ENCODE measurements at regions not wholly inside any gene's neighbourhood (a gene's known extent, or its start where the extent isn't known, plus 50 kb on each side); places are given as distances from the start of the nearest gene placed in this dataset.

DNA sequence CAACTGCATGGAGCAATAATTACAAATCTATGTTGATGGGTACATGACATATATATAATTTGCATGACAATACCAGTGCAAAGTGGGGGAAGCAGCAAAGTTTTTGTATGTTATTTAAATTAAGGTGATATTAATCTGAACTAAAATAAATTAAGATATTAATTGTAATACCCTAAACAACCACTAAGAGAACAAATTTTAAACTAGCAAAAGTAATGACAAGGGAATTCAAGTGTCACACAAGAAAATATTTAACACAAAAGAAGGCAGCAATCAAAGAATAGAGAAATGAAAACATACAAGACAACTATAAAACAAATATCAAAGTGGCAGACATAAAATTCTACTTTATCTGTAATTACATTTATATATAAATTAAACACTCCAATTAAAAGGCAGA is 2003.4 kb downstream of the MAT2B start:
- H3K4me1 ChIP-seq: no peaks in the 10 kb centered on the region
- 0 out of 2 replicates have a peak, but pooled peaks cover 3% of the 10 kb centered on the region for H3K9me3 ChIP-seq (replicated peaks)
- peaks cover 10% of the 10 kb centered on the region; the same call in 1 of the 2 replicates for H3K27me3 ChIP-seq
- DNase-seq: no peak
- no peak overlapping the region for H3K27ac ChIP-seq
- no peaks in the 10 kb centered on the region for H3K36me3 ChIP-seq
- H3K4me3 ChIP-seq: no peak overlapping the region

- DNase-seq: no peak
- H3K27me3 ChIP-seq: peaks cover 8% of the 10 kb centered on the region; the same call in 1 of the 2 replicates
- no peak overlapping the region for H3K4me3 ChIP-seq
- H3K36me3 ChIP-seq: no peaks in the 10 kb centered on the region
- H3K9me3 ChIP-seq (replicated peaks): no peaks in the 10 kb centered on the region
- H3K4me1 ChIP-seq: peaks cover 3% of the 10 kb centered on the region; the same call in 1 of the 2 replicates
- no peak overlapping the region for H3K27ac ChIP-seq
Observed at GRCh38 chr5:165521816-165522610, 2016.6 kb downstream of the MAT2B start.

- no peak for DNase-seq
- Histone ChIP-seq H3K27ac (no peak overlapping the region), H3K4me3 (no peak overlapping the region), H3K4me1 (peaks cover 3% of the 10 kb centered on the region; the same call in 1 of the 2 replicates), H3K9me3 (replicated peaks) (no peaks in the 10 kb centered on the region), H3K27me3 (0 out of 2 replicates have a peak, but pooled peaks cover 2% of the 10 kb centered on the region), H3K36me3 (no peaks in the 10 kb centered on the region)
Observed at GRCh38 chr5:165525271-165525670, 2019.9 kb downstream of the MAT2B start.

DNA sequence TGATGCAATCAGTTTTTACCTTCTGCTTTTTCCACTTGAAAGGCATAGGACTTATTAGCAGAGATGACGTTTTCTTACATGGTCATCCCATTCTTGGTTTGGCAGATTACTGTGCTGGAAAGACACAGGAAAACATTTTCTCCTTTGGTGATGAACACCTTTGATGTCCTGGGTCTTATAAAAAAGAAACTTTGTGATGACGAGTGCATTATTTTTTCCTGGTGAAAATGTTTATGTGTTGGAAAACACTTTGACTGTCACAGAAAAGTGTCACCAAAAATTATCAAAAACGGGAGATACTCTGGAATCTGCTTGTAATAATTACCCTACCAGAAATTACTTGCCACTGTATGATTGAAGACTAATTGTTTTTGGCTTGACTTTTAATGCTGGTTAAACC is 2020.9 kb downstream of the MAT2B start:
- no peak overlapping the region for H3K27ac ChIP-seq
- no peak overlapping the region for H3K4me3 ChIP-seq
- no peaks in the 10 kb centered on the region for H3K36me3 ChIP-seq
- no peak for DNase-seq
- H3K4me1 ChIP-seq: peaks cover 3% of the 10 kb centered on the region; the same call in 1 of the 2 replicates
- no peaks in the 10 kb centered on the region for H3K27me3 ChIP-seq
- no peaks in the 10 kb centered on the region for H3K9me3 ChIP-seq (replicated peaks)

DNA sequence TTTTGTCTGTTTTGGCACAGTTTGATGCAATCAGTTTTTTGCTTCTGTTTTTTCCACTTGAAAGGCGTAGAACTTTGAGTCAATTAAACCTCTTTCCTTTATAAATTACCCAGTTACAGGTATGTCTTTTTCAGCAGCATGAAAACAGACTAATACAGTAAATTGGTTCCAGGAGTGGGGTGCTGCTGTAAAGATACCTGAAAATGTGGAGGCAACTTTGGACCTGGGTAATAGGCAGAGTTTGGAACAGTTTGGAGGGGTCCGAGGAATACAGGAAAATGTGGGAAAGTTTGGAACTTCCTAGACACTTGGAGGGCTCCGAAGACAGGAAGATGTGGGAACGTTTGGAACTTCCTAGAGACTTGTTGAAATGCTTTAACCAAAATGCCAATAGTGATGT is 2022.2 kb downstream of the MAT2B start:
- H3K4me3 ChIP-seq: no peak overlapping the region

GRCh38 chr5:165538065-165538464 is 2032.6 kb downstream of the MAT2B start:
- Histone ChIP-seq H3K9me3 (replicated peaks) (no peaks in the 10 kb centered on the region), H3K4me1 (no peaks in the 10 kb centered on the region), H3K27ac (no peak overlapping the region), H3K36me3 (no peaks in the 10 kb centered on the region), H3K27me3 (no peaks in the 10 kb centered on the region), H3K4me3 (no peak overlapping the region)
- DNase-seq: no peak

More for the DNA sequence above, 2022.2 kb downstream of the MAT2B start:
- no peak for DNase-seq
- H3K36me3 ChIP-seq: no peaks in the 10 kb centered on the region
- H3K9me3 ChIP-seq (replicated peaks): no peaks in the 10 kb centered on the region
- H3K4me1 ChIP-seq: peaks cover 3% of the 10 kb centered on the region; the same call in 1 of the 2 replicates
- no peaks in the 10 kb centered on the region for H3K27me3 ChIP-seq
- no peak overlapping the region for H3K27ac ChIP-seq

DNA sequence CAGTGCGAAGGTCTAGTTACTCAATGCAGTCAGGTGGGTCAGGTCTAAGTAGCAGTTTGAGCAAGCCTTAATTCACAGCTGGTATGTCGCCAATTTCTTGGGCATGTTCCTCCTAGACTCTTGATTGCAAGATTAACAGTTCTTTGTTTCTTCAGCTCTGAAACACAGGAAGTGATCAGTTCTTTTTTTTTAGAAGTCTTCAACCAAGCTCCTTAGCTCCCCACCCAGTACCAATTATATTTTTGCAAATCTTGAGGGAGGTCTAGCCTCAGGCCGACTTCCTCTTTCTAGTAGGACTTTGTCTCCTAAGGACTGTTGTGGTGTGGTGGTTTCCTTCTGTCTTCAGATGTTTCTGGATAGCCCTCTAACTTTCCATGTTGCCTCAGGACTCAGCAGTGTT is 2054.2 kb downstream of the MAT2B start:
- no peaks in the 10 kb centered on the region for H3K36me3 ChIP-seq
- H3K4me1 ChIP-seq: no peaks in the 10 kb centered on the region
- no peak for DNase-seq
- H3K4me3 ChIP-seq: no peak overlapping the region
- no peaks in the 10 kb centered on the region for H3K27me3 ChIP-seq
- no peak overlapping the region for H3K27ac ChIP-seq
- no peaks in the 10 kb centered on the region for H3K9me3 ChIP-seq (replicated peaks)

DNA sequence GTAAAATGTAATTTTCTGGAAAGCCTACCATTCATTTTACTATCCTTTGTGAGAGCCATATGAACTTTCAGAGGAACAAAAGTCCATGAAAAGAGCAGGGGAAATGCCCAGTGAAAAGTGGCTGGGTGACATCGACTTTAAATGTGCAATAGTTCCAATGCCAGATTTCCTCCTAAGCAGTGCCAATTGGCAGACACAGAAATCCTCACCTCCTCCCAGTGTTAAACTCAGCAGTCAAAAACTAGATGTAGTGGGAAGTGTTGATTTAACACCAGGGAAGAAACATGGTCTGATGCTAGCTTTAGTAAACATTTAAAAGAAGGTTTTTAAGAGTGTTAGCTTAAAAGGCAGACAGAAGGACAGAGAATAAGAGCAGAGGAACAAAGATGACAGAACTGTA is 2055.2 kb downstream of the MAT2B start:
- H3K4me3 ChIP-seq: no peak overlapping the region
- H3K36me3 ChIP-seq: no peaks in the 10 kb centered on the region
- no peak for DNase-seq
- no peaks in the 10 kb centered on the region for H3K9me3 ChIP-seq (replicated peaks)
- H3K27me3 ChIP-seq: no peaks in the 10 kb centered on the region
- H3K4me1 ChIP-seq: no peaks in the 10 kb centered on the region
- H3K27ac ChIP-seq: no peak overlapping the region

GRCh38 chr5:165565911-165566310 is 2060.5 kb downstream of the MAT2B start:
- Histone ChIP-seq H3K27ac (no peak overlapping the region), H3K4me3 (no peak overlapping the region), H3K36me3 (no peaks in the 10 kb centered on the region), H3K27me3 (no peaks in the 10 kb centered on the region), H3K4me1 (no peaks in the 10 kb centered on the region), H3K9me3 (replicated peaks) (no peaks in the 10 kb centered on the region)
- no peak for DNase-seq

GRCh38 chr5:165569551-165569950 is 2064.1 kb downstream of the MAT2B start:
- H3K4me3 ChIP-seq: no peak overlapping the region

GRCh38 chr5:165573445-165573844 is 2068.0 kb downstream of the MAT2B start:
- Histone ChIP-seq H3K4me3 (no peak overlapping the region), H3K27ac (no peak overlapping the region), H3K36me3 (no peaks in the 10 kb centered on the region), H3K4me1 (no peaks in the 10 kb centered on the region), H3K9me3 (replicated peaks) (no peaks in the 10 kb centered on the region), H3K27me3 (no peaks in the 10 kb centered on the region)
- no peak for DNase-seq

More at GRCh38 chr5:165569551-165569950, 2064.1 kb downstream of the MAT2B start:
- no peak overlapping the region for H3K27ac ChIP-seq
- DNase-seq: no peak
- no peaks in the 10 kb centered on the region for H3K36me3 ChIP-seq
- no peaks in the 10 kb centered on the region for H3K4me1 ChIP-seq
- H3K27me3 ChIP-seq: no peaks in the 10 kb centered on the region
- no peaks in the 10 kb centered on the region for H3K9me3 ChIP-seq (replicated peaks)

DNA sequence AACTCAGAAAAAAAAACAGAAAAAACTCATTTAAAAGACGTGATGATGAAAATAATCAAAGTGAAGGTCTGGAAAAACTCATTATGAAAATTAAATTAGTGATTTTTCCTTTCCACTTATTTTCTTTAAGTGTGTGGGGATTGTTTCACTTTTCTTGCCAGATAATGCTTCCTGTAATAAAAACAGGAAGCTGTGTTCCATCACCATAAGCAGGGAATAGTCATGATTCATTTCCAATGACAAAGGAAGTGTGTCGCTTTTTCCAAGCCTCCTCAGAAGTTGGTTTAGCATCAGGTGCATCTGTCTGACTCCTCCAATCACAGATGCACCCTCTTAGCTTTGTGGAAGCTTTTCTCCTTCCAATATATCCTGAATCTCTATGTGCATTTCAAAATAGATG is 2068.7 kb downstream of the MAT2B start:
- Histone ChIP-seq H3K9me3 (replicated peaks) (no peaks in the 10 kb centered on the region), H3K36me3 (no peaks in the 10 kb centered on the region), H3K27me3 (no peaks in the 10 kb centered on the region), H3K4me1 (no peaks in the 10 kb centered on the region), H3K4me3 (no peak overlapping the region), H3K27ac (no peak overlapping the region)
- DNase-seq: no peak

DNA sequence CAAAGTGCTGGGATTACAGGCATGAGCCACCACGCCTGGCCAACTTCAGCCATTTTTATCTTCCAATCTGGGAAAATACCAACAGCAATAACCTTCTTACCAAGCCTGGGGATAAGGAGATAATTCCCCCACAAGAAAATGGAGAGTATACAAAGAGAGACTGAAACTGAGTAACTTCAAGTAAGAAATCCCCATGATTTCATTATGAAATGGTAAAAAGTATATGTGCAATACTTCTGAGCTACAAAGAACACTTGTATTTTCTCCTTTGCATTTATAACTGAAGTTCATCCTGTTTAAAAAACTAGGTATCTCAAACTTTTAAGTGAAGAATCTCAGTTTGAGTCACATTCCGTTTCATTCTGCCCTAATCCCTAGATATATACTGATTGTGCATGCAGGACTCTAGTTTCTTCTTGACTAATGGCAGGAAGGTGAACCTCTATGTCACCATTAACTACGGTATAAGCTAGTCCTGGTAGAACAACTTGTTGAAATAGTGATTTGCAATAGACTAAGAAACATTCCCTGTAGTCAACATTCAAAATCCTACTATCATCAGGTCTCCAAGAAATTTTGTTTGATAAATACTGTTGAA is 2071.4 kb downstream of the MAT2B start:
- Histone ChIP-seq H3K9me3 (replicated peaks) (no peaks in the 10 kb centered on the region), H3K27ac (no peak overlapping the region), H3K4me1 (no peaks in the 10 kb centered on the region), H3K27me3 (no peaks in the 10 kb centered on the region), H3K4me3 (no peak overlapping the region), H3K36me3 (no peaks in the 10 kb centered on the region)
- DNase-seq: no peak

GRCh38 chr5:165579911-165580310 is 2074.5 kb downstream of the MAT2B start:
- Histone ChIP-seq H3K4me3 (no peak overlapping the region), H3K9me3 (replicated peaks) (no peaks in the 10 kb centered on the region), H3K36me3 (no peaks in the 10 kb centered on the region), H3K4me1 (no peaks in the 10 kb centered on the region), H3K27ac (no peak overlapping the region), H3K27me3 (no peaks in the 10 kb centered on the region)
- peak in 1 of 2 experiments; percentile 3 for DNase-seq

GRCh38 chr5:165594693-165595092 is 2089.3 kb downstream of the MAT2B start:
- Histone ChIP-seq H3K9me3 (replicated peaks) (no peaks in the 10 kb centered on the region), H3K27me3 (no peaks in the 10 kb centered on the region), H3K4me1 (no peaks in the 10 kb centered on the region), H3K4me3 (no peak overlapping the region), H3K36me3 (no peaks in the 10 kb centered on the region), H3K27ac (no peak overlapping the region)
- DNase-seq: no peak
